Endothelial cell of umbilical vein (primary cell): ENCODE measurements at regions not wholly inside any gene's neighbourhood (a gene's known extent, or its start where the extent isn't known, plus 50 kb on each side); places are given as distances from the start of the nearest gene placed in this dataset.

ENCODE experiments used
- BruUV-seq: library from RNA; stranded (reverse); fragments of 400-500 nt; replicated peaks from 2 replicates; lab custom pipeline; 2021; lab: Mats Ljungman, UMichigan
- CTCF ChIA-PET: fragments of 300-600, 350-600 bp; sonication (Branson Sonifier 250); formaldehyde crosslinking; loops from one replicate; lab custom pipeline; 2021; ENCODE audit warnings: antibody characterized with exemption, inconsistent platforms; lab: Charles Lee
- POLR2A ChIA-PET: fragments of 300-600, 350-600 bp; sonication (Branson Sonifier 250); formaldehyde crosslinking; loops from one replicate; lab custom pipeline; 2021; ENCODE audit warnings: antibody characterized with exemption, inconsistent platforms; lab: Charles Lee
- DNase-seq: peaks from one replicate; pipeline ENCODE4 v3.0.0-alpha.2; 2011; ENCODE audit warnings: low read depth, low spot score
- FAIRE-seq: peaks from 2 replicates; lab custom pipeline; 2011; peaks lifted over from hg19 to GRCh38; lab: Jason Lieb, UNC
- H2AFZ ChIP-seq: 2 replicates; pipeline ENCODE4 v1.6.0; 2012; ENCODE audit warnings: low read depth, low read length, control low read depth, inconsistent platforms
- H3K27ac ChIP-seq: 2 replicates; pipeline ENCODE4 v1.5.1; 2011; ENCODE audit warnings: low read depth, mild to moderate bottlenecking, control low read depth, low read length, moderate library complexity; ENCODE audit not compliant: insufficient read depth
- H3K27me3 ChIP-seq, 2 experiments: 2 replicates each; pipeline versions ENCODE4 v1.6.0 to v1.6.1; 2011; ENCODE audit warnings: low read length in 2 of 2, mixed read lengths in 1 of 2; ENCODE audit not compliant: control insufficient read depth in 2 of 2, insufficient read depth in 2 of 2
- H3K36me3 ChIP-seq, 2 experiments: 2 replicates in 1 of 2; 3 replicates in 1 of 2; pipeline ENCODE4 v1.5.1; 2011; ENCODE audit warnings: low read length in 2 of 2, mild to moderate bottlenecking in 1 of 2, moderate library complexity in 1 of 2; ENCODE audit not compliant: control insufficient read depth in 2 of 2, insufficient read depth in 2 of 2; ENCODE audit errors: extremely low read depth in 1 of 2
- H3K4me1 ChIP-seq: 3 replicates; pipeline ENCODE4 v1.5.1; 2011; ENCODE audit warnings: mild to moderate bottlenecking, low read length; ENCODE audit not compliant: control insufficient read depth, insufficient read depth; ENCODE audit errors: extremely low read depth
- H3K4me2 ChIP-seq: 2 replicates; pipeline ENCODE4 v1.6.1; 2011; ENCODE audit warnings: low read length, control low read depth, mixed read lengths; ENCODE audit not compliant: insufficient read depth
- H3K4me3 ChIP-seq, 3 experiments: fragments of 200-600 bp in 1 of 3; sonication (generic), shearing (Covaris generic) in 1 of 3; replicated peaks in 1 of 3; 2 replicates each; pipeline ENCODE4 v1.5.1; 2011 to 2016; ENCODE audit warnings: control low read depth in 3 of 3, low read length in 3 of 3, mild to moderate bottlenecking in 2 of 3, inconsistent platforms in 1 of 3, low read depth in 1 of 3, moderate library complexity in 1 of 3; ENCODE audit not compliant: insufficient read depth in 1 of 3
- H3K79me2 ChIP-seq: 2 replicates; pipeline ENCODE4 v1.6.0; 2012; ENCODE audit warnings: low read length, inconsistent platforms; ENCODE audit not compliant: control insufficient read depth, insufficient read depth
- H3K9ac ChIP-seq: replicated peaks from 2 replicates; pipeline ENCODE3; 2011; ENCODE audit warnings: low read length, control low read depth; ENCODE audit not compliant: insufficient read depth; ENCODE audit errors: extremely low read depth
- H3K9me1 ChIP-seq: replicated peaks from 3 replicates; pipeline ENCODE4 v1.6.0; 2011; ENCODE audit warnings: mild to moderate bottlenecking, low read length; ENCODE audit not compliant: control insufficient read depth, insufficient read depth; ENCODE audit errors: extremely low read depth
- H3K9me3 ChIP-seq: replicated peaks from 2 replicates; pipeline ENCODE4 v1.5.1; 2012; ENCODE audit warnings: low read length, inconsistent platforms; ENCODE audit not compliant: control insufficient read depth, insufficient read depth
- H4K20me1 ChIP-seq: replicated peaks from 2 replicates; pipeline ENCODE3; 2011; ENCODE audit warnings: mild to moderate bottlenecking, low read length; ENCODE audit not compliant: control insufficient read depth, insufficient read depth; ENCODE audit errors: extremely low read depth
- CTCF ChIP-seq, 2 donors: IDR thresholded peaks; 1 replicate in 1 of 2; 2 replicates in 1 of 2; pipeline ENCODE4 v1.5.1; 2011; ENCODE audit warnings: low read length in 2 of 2, mild to moderate bottlenecking in 2 of 2, moderate library complexity in 2 of 2, control low read depth in 1 of 2, inconsistent platforms in 1 of 2, low read depth in 1 of 2; ENCODE audit not compliant: insufficient read depth in 1 of 2; ENCODE audit errors: extremely low read depth in 1 of 2
- EZH2 ChIP-seq: IDR thresholded peaks from 2 replicates; pipeline ENCODE4 v1.6.1; 2012; ENCODE audit warnings: borderline replicate concordance, low read depth, mild to moderate bottlenecking, moderate library complexity, low read length, inconsistent platforms; ENCODE audit not compliant: severe bottlenecking
- FOS ChIP-seq: IDR thresholded peaks from 2 replicates; pipeline ENCODE4 v1.6.1; 2011; ENCODE audit warnings: mild to moderate bottlenecking, low read length, moderate library complexity, borderline replicate concordance; ENCODE audit not compliant: insufficient read depth
- GATA2 ChIP-seq: IDR thresholded peaks from 2 replicates; pipeline ENCODE4 v1.7.0; 2011; ENCODE audit warnings: low read depth, mild to moderate bottlenecking, moderate library complexity, mixed read lengths, low read length; ENCODE audit not compliant: insufficient read length, insufficient read depth
- JUN ChIP-seq: IDR thresholded peaks from 2 replicates; pipeline ENCODE4 v1.6.1; 2011; ENCODE audit warnings: borderline replicate concordance, low read depth; ENCODE audit not compliant: insufficient read length, insufficient read depth
- MYC ChIP-seq: IDR thresholded peaks from one replicate; pipeline ENCODE4 v1.6.1; 2011; ENCODE audit warnings: mild to moderate bottlenecking, low read depth, low read length
- POLR2A ChIP-seq: IDR thresholded peaks from 2 replicates; pipeline ENCODE4 v1.6.1; 2012; ENCODE audit warnings: low read depth, mild to moderate bottlenecking, control low read depth, low read length
- POLR2AphosphoS5 ChIP-seq: IDR thresholded peaks from 2 replicates; pipeline ENCODE4 v1.6.1; 2012; ENCODE audit warnings: low read depth, mild to moderate bottlenecking, control low read depth, low read length, moderate library complexity; ENCODE audit not compliant: insufficient read depth
- dilution Hi-C: fragments of 300-500 bp; cut with MboI; formaldehyde crosslinking; loops from one replicate; pipeline ENCODE4 v1.15.0; 2019; ENCODE audit warnings: low sequenced_read_pairs; ENCODE audit not compliant: extremely low pct_ligation_motif_present
- intact Hi-C: fragments of 100-400 bp; cut with micrococcal nuclease; formaldehyde crosslinking; loops from one replicate; pipeline ENCODE4 v1.10.0; 2022
- TF ChIP-seq, protein P1 (sequence below): IDR thresholded peaks from 2 replicates; pipeline ENCODE4 v1.6.1; 2011; ENCODE audit not compliant: insufficient read depth, insufficient read length

GRCh38 chr20:60762386-60762785 lies 489.7 kb upstream of the CDH4 start:
- no TSS peak for BruUV-seq
- Histone ChIP-seq H3K27me3 (no peaks in the 10 kb centered on the region), H3K4me1 (no peaks in the 10 kb centered on the region), H3K79me2 (no peaks in the 10 kb centered on the region), H3K9me1 (no peaks in the 10 kb centered on the region), H3K36me3 (no peaks in the 10 kb centered on the region), H4K20me1 (no peaks in the 10 kb centered on the region), H3K9me3 (peaks cover 10% of the 10 kb centered on the region), H3K4me3 (no peak overlapping the region), H3K27ac (no peak overlapping the region), H3K9ac (no peak overlapping the region), H2AFZ (no peak overlapping the region), H3K4me2 (no peak overlapping the region)
- ChIA-PET CTCF (no interaction called here), POLR2A (no interaction called here)
- dilution Hi-C loops = no loop called here
- intact Hi-C loops = no loop called here
- DNase-seq (no peak), FAIRE-seq (no peak)
- TF ChIP-seq MYC (no peak), CTCF (IDR thresholded peaks at IDR 0.05; ENCODE audit: extremely low read depth in 1 of 2, insufficient read depth in 1 of 2, low read depth in 1 of 2, low read length in 2 of 2) (no peak), JUN (no peak), POLR2A (no peak), EZH2 (no peak), POLR2AphosphoS5 (no peak), GATA2 (no peak), FOS (no peak)
- TF ChIP-seq, protein P1, sequence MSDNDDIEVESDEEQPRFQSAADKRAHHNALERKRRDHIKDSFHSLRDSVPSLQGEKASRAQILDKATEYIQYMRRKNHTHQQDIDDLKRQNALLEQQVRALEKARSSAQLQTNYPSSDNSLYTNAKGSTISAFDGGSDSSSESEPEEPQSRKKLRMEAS = no peak
